Right renal pelvis (tissue), 4 donors: ENCODE measurements at regions not wholly inside any gene's neighbourhood (a gene's known extent, or its start where the extent isn't known, plus 50 kb on each side); places are given as distances from the start of the nearest gene placed in this dataset.

Experiments
- DNase-seq, 4 donors: peaks; one replicate each; pipeline ENCODE4 v3.0.0-alpha.2; 2013; ENCODE audit warnings: low read depth in 4 of 4, low spot score in 3 of 4, missing footprints in 1 of 4

DNA sequence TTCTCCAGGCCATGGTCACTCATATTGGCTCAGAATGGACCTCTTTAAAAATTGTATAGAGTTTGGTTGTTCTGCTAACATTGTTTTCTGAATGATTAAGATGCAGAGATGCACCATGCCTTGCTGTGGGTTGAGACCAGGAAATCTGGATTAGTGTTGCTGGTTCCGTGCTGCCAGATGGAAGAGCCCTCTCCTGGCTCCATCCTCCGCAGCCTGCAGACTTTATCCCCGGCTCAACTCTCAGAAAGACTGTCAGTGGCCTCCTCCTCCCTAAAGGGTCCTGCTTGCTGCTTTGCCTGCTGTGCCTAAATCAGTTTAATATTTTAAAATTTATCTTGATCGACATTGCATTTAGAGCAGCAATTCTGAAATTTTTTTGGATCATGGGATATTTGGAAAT is 196.7 kb downstream of the TENT4A start:
- DNase-seq, result no peak

DNA sequence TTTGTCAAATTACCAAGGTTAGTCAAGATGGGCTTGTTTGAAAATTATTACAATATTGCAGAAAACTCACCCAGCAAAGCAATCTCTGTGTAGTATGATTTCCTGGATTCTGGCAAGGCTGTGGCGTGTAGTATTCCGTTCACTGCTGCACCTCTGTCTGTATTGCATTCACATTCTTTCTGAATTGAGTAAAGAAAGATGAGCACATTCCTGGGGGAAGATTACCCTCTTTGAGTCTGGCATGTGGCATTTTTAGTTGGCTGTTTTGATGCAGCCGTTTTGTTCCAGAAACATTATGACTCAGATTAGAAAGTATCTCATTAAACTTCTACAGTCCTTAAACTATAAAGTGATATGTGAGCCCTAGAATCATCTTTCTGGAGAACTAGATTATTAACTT is 197.7 kb downstream of the TENT4A start:
- DNase-seq, result no peak

DNA sequence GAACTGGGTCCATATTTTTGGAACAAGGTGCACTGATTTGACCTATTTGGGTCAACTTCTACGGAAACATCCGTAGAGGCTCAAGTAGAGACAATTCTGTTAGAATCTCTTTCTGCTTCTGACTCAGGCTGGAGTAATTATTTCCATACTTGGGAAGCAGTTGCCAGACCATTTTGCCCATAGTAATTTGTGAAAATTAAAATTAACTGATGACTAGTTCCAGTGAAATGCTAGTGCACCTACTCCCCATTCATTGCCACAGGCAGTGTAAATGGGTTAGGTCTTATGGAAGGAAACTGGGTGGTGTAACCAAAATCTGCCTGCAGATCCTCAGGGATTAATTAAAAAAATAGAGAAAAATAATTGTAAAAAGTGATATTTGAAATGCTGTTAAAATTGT is 201.1 kb downstream of the TENT4A start:
- DNase-seq, result no peak

DNA sequence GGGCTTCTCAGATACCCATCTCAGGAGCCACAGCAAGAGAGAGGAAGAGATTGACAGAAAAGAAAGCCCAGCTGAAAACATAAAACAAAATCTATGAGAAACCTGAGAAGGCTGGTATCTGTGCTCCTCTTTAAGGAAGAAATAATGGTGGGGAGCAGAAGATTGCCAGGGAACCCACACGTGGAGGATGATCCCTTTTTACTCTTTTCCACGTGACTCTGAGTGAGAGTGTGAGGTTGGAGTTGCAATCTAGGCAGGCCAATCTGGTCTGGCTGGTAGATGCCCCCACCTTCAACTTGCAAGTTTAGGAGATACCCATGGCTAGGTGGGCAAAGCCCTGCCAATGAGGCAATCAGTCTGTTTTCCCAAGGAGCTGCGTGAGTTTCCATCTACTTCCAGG is 202.3 kb downstream of the TENT4A start:
- no peak for DNase-seq

DNA sequence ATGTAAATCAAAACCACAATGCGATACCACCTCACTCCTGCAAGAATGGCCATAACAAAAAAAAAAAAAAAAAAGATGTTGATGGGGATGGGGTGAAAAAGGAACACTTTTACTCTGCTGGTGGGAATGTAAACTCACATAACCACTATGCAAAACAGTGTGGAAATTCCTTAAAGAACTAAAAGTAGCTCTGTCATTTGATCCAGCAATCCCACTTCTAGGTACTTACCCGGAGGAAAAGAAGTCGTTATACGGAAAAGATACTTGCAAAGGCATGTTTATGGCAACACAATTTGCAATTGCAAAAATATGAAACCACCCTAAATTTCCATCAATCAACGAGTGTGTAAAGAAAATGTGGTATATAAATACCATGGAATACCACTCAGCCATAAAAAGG is 205.0 kb downstream of the TENT4A start:
- no peak for DNase-seq

DNA sequence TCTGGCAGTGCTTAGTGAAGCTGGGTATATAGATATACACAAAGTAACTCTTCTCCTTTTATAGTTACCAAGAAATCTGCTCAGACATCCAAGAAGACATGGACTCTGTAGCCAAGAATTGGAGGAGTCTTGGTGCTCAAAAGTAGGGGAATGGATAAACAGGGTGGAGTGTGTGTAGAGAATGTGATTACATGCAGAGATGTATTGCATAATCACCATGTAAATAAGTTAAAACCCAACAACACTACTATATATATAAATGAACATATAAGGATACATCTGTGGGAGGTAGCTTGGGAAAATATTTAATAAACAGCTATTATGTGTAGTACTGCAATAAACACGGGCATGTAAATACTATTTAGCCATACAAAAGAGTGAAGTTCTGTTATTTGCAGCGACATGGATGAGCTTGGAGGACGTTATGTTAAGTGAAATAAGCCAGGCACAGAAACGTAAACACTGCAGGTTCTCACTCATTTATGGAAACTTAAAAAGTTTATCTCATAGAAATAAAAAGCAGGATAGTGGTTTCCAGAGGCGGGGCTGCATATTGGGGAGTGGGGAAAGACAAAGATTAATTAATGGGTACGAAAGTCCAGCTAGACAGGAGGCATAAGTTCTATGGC is 207.5 kb downstream of the TENT4A start:
- no peak for DNase-seq

DNA sequence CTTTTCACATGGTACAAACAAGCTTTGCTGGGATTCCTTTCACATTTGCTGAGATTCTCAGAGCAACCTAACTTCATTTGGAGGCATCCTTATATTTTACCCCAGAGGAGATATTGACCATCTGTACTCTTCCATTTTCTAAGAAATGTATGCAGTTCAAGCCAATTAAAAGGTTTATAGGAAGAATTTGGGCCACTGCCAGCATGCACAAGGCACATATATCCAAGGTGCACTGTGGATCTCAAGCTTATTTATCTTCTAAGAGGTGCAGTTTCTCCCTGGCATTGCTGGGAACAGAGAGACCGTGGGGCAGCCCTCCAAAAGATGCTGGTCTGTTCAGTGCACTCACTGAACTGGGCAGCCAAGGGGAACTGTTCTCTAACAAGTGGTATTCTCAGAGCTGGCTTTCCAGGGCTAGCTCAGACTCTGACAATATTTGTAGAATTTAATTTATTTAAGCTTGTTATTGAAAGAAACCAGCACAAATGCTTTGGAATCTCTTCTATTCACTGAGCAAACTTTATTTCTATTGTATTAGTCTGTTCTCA is 213.3 kb downstream of the TENT4A start:
- no peak for DNase-seq

DNA sequence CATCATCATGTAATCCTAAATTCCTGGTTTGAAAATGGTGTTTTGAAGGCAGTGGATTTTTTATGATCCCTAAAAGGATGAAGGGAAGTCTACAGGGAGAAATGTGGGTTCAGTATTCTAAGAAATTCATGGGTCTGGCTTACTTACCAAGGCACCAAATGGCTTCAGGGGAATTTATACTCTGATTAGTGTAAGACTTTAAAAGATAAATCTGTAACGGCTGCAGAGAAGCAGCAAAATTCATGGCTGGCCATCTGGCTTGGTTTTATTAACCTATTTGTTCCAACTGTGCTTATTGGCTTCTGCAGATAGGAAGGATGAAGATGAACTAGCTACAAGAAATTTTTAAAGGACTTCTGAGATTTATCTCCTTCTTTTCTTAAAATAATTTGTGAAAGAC is 222.8 kb downstream of the TENT4A start:
- no peak for DNase-seq

DNA sequence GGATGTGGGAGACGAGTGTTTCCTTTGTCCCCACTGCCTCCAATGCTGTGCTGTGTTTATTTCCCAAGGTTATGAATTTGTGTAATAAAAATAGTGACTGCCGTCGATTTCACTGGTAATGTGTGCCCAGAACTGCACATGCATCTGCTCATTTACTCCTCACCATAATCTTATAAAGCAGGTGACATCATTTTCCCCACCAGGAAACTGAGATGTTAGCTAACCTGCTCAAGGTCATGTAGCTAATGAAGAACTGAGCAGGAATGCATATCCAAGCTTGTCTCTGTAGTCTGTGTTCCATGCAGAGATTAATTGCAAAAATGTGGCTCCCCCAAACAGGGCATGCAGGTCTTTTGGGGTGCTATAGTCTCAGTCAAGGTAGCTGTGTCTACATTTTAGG is 224.4 kb downstream of the TENT4A start:
- DNase-seq, result no peak

DNA sequence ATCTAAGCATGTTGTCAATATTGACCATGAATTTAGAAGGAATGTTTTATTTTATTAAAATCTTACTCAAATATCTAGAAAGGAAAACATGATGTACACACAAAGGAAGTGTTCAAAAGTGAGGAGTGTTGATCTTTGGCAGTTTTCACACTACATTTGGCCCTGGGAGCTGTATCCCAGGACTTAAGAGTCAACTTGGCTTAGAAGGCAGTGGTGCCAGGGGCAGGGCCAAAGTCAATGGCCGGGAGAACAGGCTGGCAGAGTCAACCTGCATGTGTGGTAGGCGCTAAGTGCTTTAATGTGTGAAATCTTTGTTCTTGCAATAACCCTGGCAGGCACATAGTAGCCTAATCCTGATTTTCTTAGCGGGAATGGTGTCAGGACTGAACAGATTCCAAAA is 228.4 kb downstream of the TENT4A start:
- no peak for DNase-seq

DNA sequence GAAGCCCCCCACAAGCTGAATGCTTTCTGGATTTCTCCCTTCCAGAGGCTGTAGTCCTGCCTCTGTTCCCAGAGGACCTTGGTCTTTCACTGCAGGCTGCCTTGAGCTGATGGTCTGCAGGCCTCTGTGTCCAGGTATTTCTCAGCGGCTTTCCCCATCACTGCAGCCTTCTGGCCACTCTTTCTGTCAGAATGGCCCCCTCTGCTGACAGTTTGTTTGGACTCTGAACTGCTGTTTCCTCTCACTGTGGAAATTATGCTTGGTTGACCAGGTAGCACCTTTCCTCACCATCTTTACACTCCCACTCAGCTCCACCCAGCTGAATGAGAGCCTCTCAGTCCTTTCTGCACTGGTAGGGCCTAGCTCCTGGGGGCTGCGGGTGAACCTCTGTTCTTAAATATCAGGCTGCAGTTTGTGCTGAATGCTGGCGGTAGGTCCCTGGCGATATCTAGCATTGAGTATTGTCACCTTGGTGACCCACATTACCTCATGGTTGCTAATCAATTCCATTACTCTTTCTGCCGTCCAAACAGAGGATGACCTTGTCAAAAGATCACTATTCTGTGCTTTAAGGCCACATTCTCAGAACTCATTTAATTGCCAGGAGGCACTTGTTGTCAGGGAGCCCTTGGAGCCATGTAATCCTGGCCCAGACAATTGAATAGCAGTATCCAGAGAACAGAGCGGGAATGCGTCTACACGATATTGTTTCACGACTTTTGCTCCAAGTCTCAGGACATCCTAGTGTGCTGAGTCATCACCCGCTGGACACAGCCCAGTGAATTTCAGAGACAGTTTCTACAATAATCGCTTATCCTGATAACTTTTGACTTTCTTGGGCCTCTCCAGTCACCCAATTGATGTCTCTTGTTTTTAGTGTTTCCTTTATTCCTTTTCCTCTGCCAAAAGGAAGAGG is 230.2 kb downstream of the TENT4A start:
- no peak for DNase-seq

DNA sequence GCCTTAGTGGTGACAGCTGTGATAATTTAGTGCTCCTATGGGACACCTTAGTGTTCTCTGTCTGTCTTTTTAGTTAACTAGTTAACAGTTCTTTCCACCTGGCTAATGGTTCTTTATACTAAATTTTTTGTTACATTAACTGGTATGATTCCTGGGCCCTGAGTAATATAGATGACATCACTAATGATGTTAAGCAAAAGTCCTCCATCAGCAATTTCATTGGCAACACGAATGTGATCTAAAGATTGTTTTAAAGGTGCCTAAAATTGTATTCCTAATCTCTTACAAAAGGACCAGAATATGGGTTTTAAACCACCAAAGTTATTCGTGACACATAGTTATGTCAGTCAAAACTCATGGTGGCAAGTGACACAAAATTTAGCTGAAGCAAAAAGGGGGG is 235.3 kb downstream of the TENT4A start:
- DNase-seq, result no peak

DNA sequence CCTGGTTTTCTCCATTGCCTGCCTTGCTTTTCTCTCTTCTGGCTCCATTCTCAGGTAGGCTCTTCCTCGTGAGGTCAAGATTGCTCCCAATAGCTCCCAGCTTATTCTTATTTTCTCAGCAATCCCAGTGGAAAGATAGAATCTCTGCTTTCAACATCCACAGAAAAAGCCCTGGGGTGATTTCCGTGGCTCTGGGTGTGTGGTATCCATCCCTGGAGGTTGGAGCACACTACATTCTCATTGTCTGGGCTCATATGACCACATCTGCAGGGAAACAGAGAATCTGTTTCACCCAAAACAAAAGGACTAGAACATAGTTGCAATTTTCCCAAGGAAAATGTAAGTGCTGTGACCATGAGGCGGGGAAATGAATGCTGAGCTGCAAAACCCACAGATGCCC is 236.0 kb downstream of the TENT4A start:
- DNase-seq, result no peak

DNA sequence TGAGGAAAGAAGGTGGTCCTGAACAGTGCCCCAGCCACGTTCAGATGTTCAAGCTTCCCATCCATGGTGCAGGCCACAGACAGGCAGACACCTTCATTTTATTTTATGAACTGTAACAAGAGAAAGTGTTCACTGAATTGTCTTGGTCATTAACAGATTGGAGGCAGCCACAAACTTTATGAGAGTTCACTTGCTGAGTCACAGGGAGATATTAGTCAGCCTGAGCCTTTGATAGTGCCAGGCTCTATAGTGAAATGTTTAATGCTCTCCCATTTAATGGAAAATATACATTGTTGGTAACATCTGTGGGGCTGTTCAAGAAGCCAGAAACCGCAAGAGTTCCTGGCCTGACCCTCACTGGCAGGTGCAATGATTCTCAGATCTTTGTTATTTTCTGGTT is 237.0 kb downstream of the TENT4A start:
- DNase-seq, result no peak

DNA sequence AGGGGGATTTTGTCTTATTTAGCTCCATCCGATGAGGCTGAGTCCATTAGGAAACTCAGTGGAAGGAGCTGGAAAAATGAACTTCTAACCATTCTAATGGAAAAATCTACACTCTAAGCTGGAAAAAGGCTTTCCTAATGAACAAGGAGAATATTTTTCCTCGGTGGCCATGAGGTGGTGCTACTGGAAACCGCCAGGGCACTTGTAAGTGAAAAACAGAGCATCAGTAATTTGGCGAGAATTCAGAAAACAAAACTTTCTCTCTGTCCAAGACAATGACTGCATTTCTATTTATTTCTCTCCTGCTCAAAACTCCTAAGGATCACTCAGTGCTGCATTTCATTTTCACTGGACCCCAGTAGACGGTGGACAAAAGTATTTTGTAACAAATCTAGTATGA is 237.6 kb downstream of the TENT4A start:
- DNase-seq, result no peak

DNA sequence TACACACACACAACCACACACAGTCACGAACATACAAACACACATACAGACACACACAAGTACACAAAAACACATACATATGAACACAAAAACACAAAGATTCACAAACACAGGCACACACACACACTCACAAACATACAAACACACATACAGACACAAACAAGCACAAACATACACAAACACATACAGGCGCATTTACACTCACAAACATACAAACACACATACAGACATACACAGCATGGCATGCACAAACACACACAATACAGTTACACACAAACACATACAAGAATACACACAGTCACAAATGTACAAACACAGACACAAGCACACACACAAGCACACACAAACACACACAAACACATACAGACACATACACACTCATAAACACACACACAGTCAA is 247.9 kb downstream of the TENT4A start:
- no peak for DNase-seq

DNA sequence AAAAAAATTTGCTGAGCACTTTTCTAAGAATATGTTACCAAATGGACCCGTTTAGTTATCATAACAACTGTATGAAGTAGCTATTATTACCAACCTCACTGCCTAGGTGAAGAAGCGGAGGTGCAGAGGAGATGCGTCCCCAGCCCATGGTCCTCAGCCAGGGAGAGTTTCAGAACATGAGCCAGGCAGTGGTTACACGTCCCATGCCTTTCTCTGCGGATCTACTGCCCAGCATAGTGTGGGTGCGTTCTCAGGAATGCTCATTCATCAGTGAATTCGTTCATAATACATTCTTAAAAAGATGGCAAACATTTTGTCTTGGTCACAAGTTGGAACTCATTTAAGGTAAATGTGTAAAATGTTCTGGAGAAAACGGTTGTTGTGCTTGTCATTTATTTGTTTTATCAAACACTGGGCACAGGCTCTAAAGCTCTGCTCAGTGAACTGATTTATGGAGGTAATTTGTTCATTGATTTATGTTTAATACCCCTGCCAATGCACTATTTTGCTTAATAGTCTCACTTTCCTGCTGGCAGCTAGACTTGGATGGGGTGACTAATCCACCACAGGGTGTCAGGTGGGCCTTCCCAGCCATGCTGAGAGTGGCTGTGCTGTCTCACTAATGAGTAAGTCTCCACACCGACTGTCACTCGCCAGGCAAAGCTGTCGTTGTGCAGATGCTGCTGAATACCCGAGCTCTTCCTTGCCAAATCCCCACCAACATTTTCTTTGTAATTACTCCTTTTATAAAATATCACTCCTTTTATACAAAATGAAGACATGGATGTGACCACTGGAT is 248.8 kb downstream of the TENT4A start:
- no peak for DNase-seq

DNA sequence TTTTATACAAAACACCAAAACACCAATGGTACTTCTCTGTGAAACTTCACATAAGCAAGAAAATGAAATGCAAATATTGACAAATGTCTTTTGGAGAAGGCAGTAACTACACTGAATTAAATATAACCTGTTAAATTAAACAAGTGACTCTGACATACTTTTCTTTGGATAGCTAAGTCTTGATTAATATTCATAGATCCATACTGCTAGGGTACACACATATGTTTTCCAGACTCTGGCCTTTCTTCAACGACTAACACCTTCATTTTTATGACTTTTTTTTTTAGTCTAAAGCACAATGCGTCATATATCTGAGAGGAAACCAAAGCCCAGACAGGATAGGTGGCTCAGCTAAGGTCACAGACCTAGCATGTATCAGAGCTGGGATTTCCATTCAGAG is 263.7 kb downstream of the TENT4A start:
- no peak for DNase-seq

DNA sequence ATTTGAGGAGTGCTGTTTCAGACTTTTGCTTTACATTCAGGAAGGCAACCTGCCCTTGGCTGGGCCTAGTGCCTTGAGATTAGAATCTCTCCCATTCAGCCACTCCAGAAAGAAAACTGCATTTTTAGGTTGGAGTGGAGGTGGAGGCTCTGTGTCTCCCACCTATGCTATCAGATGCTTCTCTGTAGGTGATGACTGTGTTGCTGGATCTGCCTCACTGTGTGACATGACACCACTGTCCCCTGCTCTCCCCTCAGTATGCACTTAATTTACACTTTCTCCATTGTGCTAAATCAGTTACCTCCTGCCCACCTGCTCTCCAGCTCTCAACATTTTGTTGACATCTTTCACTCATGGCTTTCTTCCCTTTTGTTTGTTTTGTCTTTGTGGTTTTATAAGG is 265.8 kb downstream of the TENT4A start:
- no peak for DNase-seq

DNA sequence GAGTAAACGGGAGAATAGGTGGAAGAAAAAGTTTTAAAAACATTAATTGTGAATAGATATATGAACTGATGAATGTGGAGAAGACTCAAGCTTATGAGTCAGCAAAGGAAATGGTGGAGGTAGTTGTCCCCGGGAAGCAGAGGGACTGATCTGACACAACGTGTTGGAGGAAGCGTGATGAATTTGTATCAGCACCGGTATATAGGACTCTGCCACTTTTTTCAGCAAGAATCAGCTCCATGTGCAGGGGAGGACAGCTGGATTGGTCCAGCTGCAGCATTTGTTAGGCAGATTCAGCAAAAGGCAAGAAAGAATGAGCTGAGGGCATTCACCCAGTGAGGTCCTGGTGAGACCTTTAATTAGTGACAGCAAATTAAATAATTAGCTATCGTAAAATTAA is 276.0 kb downstream of the TENT4A start:
- no peak for DNase-seq

DNA sequence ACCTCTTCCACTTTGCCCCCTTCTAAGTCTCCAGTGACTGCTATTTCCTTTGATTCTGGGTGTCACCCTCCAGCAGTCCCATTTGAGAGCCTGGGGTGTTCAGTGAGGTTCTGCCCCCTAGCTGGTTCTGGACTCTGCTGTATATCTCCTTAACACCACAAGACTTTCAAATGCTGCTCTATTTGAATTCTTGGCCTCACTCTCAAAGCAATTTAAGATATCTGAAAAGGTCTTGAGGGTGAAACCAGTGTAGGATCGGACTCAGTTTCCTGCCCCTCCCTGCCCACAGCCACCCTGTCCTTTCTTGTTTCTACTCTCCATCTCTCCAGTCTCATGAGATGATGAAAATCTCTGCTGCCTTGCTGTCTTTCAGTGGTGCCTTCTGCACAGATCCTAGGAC is 280.9 kb downstream of the TENT4A start:
- no peak for DNase-seq
